ENCODE measurements at regions not wholly inside any gene's neighbourhood (a gene's known extent, or its start where the extent isn't known, plus 50 kb on each side); places are given as distances from the start of the nearest gene placed in this dataset.

- TF ChIP-seq, protein P1, sequence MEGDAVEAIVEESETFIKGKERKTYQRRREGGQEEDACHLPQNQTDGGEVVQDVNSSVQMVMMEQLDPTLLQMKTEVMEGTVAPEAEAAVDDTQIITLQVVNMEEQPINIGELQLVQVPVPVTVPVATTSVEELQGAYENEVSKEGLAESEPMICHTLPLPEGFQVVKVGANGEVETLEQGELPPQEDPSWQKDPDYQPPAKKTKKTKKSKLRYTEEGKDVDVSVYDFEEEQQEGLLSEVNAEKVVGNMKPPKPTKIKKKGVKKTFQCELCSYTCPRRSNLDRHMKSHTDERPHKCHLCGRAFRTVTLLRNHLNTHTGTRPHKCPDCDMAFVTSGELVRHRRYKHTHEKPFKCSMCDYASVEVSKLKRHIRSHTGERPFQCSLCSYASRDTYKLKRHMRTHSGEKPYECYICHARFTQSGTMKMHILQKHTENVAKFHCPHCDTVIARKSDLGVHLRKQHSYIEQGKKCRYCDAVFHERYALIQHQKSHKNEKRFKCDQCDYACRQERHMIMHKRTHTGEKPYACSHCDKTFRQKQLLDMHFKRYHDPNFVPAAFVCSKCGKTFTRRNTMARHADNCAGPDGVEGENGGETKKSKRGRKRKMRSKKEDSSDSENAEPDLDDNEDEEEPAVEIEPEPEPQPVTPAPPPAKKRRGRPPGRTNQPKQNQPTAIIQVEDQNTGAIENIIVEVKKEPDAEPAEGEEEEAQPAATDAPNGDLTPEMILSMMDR (IDR thresholded peaks at IDR 0.05) = no peak
- no peak for TF ChIP-seq EZH2 (IDR thresholded peaks at IDR 0.05; ENCODE audit: borderline replicate concordance, insufficient read depth, low read depth, low read length, poor library complexity, severe bottlenecking)
These were observed 133.9 kb upstream of the ADAMTS3 start for GRCh38 chr4:72702948-72703347.
